Lower leg skin (tissue), 4 donors: ENCODE measurements at regions not wholly inside any gene's neighbourhood (a gene's known extent, or its start where the extent isn't known, plus 50 kb on each side); places are given as distances from the start of the nearest gene placed in this dataset.

ENCODE experiments used
- DNase-seq, 2 donors: peaks; one replicate each; pipeline ENCODE4 v3.0.0-alpha.2; 2019; ENCODE audit warnings: low spot score in 2 of 2
- H3K4me3 ChIP-seq: fragments of 200-600 bp; sonication (generic); 2 replicates; pipeline ENCODE4 v1.5.1; 2017; ENCODE audit warnings: mild to moderate bottlenecking, low read depth; ENCODE audit not compliant: poor library complexity, severe bottlenecking
- POLR2A ChIP-seq, 2 donors: fragments of 450-650 bp; IDR thresholded peaks; one replicate each; pipeline ENCODE4 v1.6.1; 2016 to 2017; ENCODE audit warnings: antibody characterized with exemption in 2 of 2, mild to moderate bottlenecking in 1 of 2, moderate library complexity in 1 of 2
- WGBS, 2 donors: methylation state at CpG; one replicate each; pipeline ENCODE4 v1.1.5; 2018; 5-methylcytosine and 5-hydroxymethylcytosine counted together
- intact Hi-C: fragments of 100-400 bp; cut with DNase I; formaldehyde crosslinking; loops from one replicate; pipeline ENCODE4 v1.15.0; 2023; ENCODE audit warnings: low total_unique reads
- TF ChIP-seq, protein P1 (sequence below), 3 donors: fragments of 450-650 bp; IDR thresholded peaks; one replicate each; pipeline ENCODE4 v1.5.1; 2016; ENCODE audit warnings: antibody characterized with exemption in 3 of 3, mild to moderate bottlenecking in 3 of 3, moderate library complexity in 2 of 3

DNA sequence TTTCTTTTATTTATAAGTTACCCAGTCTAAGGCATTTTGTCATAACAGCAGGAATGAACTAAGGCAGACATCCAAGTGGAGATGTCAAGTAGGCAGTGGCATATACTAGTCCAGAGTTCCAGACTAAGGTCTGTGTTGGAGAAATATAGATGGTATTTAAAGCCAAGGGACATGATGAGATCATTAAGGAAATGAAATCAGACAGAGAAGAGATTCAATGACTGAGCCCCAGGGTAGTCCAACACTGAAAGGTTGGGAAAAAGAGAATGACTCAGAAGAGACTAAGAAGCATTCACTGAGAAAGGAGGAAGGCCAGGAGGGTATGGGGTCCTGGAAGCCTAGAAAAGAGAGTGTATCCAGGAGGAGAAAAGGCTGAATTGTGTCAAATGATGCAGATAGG lies 442.2 kb upstream of the CCDC196 start:
- intact Hi-C loops = no loop called here
- DNase-seq = no peak
- H3K4me3 ChIP-seq = no peak overlapping the region
- no peak for TF ChIP-seq POLR2A (IDR thresholded peaks at IDR 0.05)
- TF ChIP-seq, protein P1, sequence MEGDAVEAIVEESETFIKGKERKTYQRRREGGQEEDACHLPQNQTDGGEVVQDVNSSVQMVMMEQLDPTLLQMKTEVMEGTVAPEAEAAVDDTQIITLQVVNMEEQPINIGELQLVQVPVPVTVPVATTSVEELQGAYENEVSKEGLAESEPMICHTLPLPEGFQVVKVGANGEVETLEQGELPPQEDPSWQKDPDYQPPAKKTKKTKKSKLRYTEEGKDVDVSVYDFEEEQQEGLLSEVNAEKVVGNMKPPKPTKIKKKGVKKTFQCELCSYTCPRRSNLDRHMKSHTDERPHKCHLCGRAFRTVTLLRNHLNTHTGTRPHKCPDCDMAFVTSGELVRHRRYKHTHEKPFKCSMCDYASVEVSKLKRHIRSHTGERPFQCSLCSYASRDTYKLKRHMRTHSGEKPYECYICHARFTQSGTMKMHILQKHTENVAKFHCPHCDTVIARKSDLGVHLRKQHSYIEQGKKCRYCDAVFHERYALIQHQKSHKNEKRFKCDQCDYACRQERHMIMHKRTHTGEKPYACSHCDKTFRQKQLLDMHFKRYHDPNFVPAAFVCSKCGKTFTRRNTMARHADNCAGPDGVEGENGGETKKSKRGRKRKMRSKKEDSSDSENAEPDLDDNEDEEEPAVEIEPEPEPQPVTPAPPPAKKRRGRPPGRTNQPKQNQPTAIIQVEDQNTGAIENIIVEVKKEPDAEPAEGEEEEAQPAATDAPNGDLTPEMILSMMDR (IDR thresholded peaks at IDR 0.05) = no peak

DNA sequence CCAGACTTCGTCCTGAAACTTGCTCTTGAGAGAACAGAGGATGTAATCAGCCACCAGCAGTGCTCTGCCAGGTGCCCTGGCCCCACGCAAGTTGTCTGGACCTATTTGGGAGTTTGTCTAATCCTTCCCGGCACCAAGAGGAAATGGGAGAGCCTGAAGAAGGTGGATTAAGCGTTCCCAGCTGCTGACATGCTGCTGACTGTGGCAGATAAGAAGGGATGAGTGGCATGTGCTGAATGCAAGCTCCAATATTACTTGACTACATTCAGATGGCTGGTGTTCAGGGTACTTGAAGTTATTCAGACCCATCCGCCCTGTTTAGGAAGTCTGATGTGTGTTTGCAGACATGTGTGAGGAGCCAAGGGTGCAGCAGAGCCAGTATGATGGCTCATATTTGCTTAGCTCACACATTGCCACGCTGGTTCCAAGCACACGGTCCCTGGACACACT lies 440.6 kb upstream of the CCDC196 start:
- no peak for DNase-seq
- WGBS, 2 donors = 47 to 59% methylated on average over 7 of the region's 7 CpGs
- intact Hi-C loops = no loop called here
- TF ChIP-seq POLR2A (IDR thresholded peaks at IDR 0.05) = no peak
- TF ChIP-seq, protein P1 (IDR thresholded peaks at IDR 0.05) = no peak
- H3K4me3 ChIP-seq = no peak overlapping the region

DNA sequence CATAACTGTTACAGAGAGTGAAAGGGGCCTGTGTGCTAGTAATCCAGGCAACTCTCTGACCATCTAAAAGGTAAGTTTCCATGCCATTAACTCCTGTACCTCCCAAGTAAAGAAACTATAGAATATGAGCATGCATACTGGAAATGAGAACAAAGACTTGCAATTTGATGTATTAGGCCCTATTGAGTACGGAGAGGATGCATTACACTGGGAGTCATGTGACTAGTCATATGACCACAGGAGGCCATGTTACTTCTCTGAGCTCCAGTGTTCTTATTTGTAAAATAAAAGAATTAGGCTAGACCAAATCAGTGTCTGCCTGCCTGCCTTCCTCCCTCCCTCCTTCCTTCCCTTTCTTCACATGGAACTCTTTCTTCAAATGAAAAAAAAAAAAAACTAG lies 440.1 kb upstream of the CCDC196 start:
- WGBS, 2 donors = 63 to 78% methylated on average over 1 of the region's 1 CpG
- H3K4me3 ChIP-seq = no peak overlapping the region
- TF ChIP-seq POLR2A (IDR thresholded peaks at IDR 0.05) = no peak
- intact Hi-C loops = no loop called here
- DNase-seq = no peak

DNA sequence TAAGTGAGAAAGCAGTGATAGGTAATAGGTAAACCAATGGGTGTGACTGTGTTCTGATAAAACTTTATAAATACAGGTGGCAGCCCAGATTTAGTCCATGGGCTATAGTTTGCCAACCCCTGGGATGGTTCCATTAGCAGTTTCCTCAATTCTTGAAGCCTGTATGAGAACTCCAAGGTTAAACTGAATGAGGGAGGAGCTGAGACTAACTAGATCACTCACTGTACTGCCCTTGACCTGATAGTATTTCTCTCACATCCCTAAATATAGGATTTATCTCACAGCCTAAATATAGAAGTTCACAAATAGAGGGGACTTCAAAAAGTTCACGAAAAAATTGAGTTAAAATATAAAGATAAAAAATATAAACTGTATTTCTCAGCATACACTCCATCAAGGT lies 439.6 kb upstream of the CCDC196 start:
- H3K4me3 ChIP-seq = no peak overlapping the region
- TF ChIP-seq, protein P1 (IDR thresholded peaks at IDR 0.05) = no peak
- TF ChIP-seq POLR2A (IDR thresholded peaks at IDR 0.05) = no peak
- intact Hi-C loops = no loop called here
- WGBS, 2 donors = 73 to 89% methylated on average over 1 of the region's 1 CpG
- no peak for DNase-seq

DNA sequence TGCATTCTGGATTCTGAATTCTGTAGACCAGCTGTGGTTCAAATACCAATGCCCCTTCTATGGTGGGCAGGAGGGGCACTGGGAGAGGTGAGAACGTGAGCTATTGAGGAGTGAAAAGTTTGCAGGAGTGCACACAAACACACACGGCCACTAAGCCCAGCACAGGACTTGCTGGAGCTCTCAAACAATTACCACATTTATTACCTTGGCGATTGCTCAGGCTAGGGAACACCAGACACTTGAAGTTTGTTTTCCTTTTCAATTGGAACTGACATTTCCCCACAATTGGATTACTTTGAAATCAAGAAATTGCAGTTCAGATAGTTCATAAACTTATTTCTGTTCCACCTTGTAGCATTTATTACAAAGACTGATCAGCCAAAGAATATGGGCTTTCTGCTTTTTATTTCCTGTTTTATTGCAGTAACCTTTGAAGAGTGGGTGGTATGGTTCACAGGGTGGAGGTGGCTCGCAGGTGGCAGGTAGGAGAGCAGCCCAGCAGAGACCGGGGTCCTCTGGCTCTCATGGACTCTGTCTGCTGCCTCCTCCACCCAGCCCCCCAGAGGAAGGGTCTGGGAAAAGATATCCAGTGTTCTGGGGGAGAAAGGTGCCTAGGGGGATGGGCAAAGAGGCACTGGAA lies 429.8 kb upstream of the CCDC196 start:
- intact Hi-C loops = no loop called here
- DNase-seq = no peak
- WGBS, 2 donors = 56 to 69% methylated on average over 5 of the region's 5 CpGs
- no peak overlapping the region for H3K4me3 ChIP-seq
- TF ChIP-seq, protein P1 (IDR thresholded peaks at IDR 0.05) = no peak
- no peak for TF ChIP-seq POLR2A (IDR thresholded peaks at IDR 0.05)

DNA sequence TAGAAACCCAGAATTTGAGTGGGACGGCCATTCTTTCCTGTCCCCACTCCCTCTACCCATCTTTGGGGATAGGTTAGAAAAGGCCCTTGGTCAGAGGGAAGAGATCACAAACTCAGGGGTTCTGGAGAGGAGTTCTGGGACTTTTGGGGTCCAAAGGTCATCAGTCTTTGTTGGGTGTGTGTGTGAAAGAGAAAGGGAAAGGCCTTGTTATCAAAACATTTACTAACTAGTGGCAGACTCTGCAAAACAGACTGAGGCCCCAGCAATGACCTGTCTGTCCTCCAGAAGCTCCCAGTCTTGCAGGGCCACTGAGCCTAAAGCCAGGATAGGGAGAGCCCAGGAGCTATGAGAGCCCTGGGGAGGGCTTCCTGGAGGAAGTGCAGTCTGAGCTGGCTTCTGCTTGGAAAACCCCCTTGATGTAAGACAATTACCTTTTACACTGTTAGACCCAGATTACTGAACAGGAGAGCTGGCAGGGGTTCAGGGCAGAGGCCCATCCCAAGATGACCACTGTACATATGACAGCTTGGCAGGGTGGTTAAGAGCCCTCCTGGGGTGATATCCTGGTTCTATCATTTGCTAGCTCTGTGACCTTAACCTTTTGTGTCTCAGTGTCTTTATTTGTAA lies 429.1 kb upstream of the CCDC196 start:
- WGBS, 2 donors = 80 to 96% methylated on average over 1 of the region's 1 CpG
- no peak overlapping the region for H3K4me3 ChIP-seq
- intact Hi-C loops = no loop called here
- TF ChIP-seq, protein P1 (IDR thresholded peaks at IDR 0.05) = no peak
- no peak for TF ChIP-seq POLR2A (IDR thresholded peaks at IDR 0.05)
- no peak for DNase-seq
